GM18517 (cell line): ENCODE measurements at regions not wholly inside any gene's neighbourhood (a gene's known extent, or its start where the extent isn't known, plus 50 kb on each side); places are given as distances from the start of the nearest gene placed in this dataset.

Experiments used
- ATAC-seq: cut with Tn5 transposase; IDR thresholded peaks from one replicate; pipeline ENCODE4 v1.9.1; 2021; ENCODE audit warnings: mild to moderate bottlenecking, moderate library complexity; ENCODE audit not compliant: unreplicated experiment

- no peak for ATAC-seq
These were observed 88.2 kb upstream of the CAMK2D start for GRCh38 chr4:113849771-113850170.

GRCh38 chr4:113847710-113848109 is 86.2 kb upstream of the CAMK2D start:
- ATAC-seq, result no peak

- ATAC-seq, result no peak
These were observed 84.9 kb upstream of the CAMK2D start for GRCh38 chr4:113846433-113846832.

GRCh38 chr4:113845138-113845537 is 83.6 kb upstream of the CAMK2D start:
- ATAC-seq, result no peak

- ATAC-seq, result peak; percentile 56
These were observed 82.8 kb upstream of the CAMK2D start for GRCh38 chr4:113844369-113844768.

- ATAC-seq, result no peak
These were observed 79.3 kb upstream of the CAMK2D start for GRCh38 chr4:113840861-113841260.

- no peak for ATAC-seq
These were observed 76.9 kb upstream of the CAMK2D start for GRCh38 chr4:113838460-113838859.

GRCh38 chr4:113837397-113837796 is 75.9 kb upstream of the CAMK2D start:
- peak; percentile 100 for ATAC-seq

- no peak for ATAC-seq
These were observed 73.5 kb upstream of the CAMK2D start for GRCh38 chr4:113835005-113835404.

GRCh38 chr4:113834298-113834697 is 72.8 kb upstream of the CAMK2D start:
- ATAC-seq, result no peak

- ATAC-seq, result no peak
These were observed 71.3 kb upstream of the CAMK2D start for GRCh38 chr4:113832803-113833202.

- ATAC-seq, result no peak
These were observed 69.9 kb upstream of the CAMK2D start for GRCh38 chr4:113831457-113831856.

GRCh38 chr4:113828702-113829101 is 67.2 kb upstream of the CAMK2D start:
- no peak for ATAC-seq

GRCh38 chr4:113827285-113827684 is 65.7 kb upstream of the CAMK2D start:
- no peak for ATAC-seq

- no peak for ATAC-seq
These were observed 64.9 kb upstream of the CAMK2D start for GRCh38 chr4:113826421-113826820.

- peak; percentile 72 for ATAC-seq
These were observed 63.7 kb upstream of the CAMK2D start for GRCh38 chr4:113825272-113825671.

- no peak for ATAC-seq
These were observed 62.9 kb upstream of the CAMK2D start for GRCh38 chr4:113824396-113824795.

GRCh38 chr4:113823291-113823659 is 61.7 kb upstream of the CAMK2D start:
- ATAC-seq, result peak; percentile 67

GRCh38 chr4:113822555-113823290 is 61.2 kb upstream of the CAMK2D start:
- ATAC-seq, result peak; percentile 82

- no peak for ATAC-seq
These were observed 60.3 kb upstream of the CAMK2D start for GRCh38 chr4:113821856-113822255.

- no peak for ATAC-seq
These were observed 58.6 kb upstream of the CAMK2D start for GRCh38 chr4:113820108-113820507.

GRCh38 chr4:113815826-113816225 is 54.3 kb upstream of the CAMK2D start:
- no peak for ATAC-seq

GRCh38 chr4:113811359-113811758 is 49.8 kb upstream of the CAMK2D start:
- ATAC-seq, result no peak
